Activated T-helper 2 cell treated with anti-CD3 and anti-CD28 coated beads, Interferon-gamma antibody, Interleukin-2, Interleukin-4, amounts not matched to agents 10 μg/mL and 5 μg/mL and 100 μg/mL, durations not matched to agents 14 hours and 24 hours and 36 hours (primary cell): ENCODE measurements at regions not wholly inside any gene's neighbourhood (a gene's known extent, or its start where the extent isn't known, plus 50 kb on each side); places are given as distances from the start of the nearest gene placed in this dataset.

Experiments
- DNase-seq: peaks from one replicate; pipeline ENCODE4 v3.0.0; 2021; ENCODE audit warnings: low spot score
- H3K27ac Mint-ChIP-seq: one replicate; pipeline ENCODE4 v1.8.0; 2021; ENCODE audit warnings: mixed read lengths
- H3K27me3 Mint-ChIP-seq: one replicate; pipeline ENCODE4 v1.8.0; 2021; ENCODE audit warnings: low read depth, mixed read lengths
- H3K36me3 Mint-ChIP-seq: one replicate; pipeline ENCODE4 v1.8.0; 2021; ENCODE audit warnings: low read depth, mixed read lengths
- H3K4me1 Mint-ChIP-seq: one replicate; pipeline ENCODE4 v1.8.0; 2021; ENCODE audit warnings: low read depth, mixed read lengths
- H3K4me3 Mint-ChIP-seq: one replicate; pipeline ENCODE4 v1.8.0; 2021; ENCODE audit warnings: low read depth, mild to moderate bottlenecking, moderate library complexity, mixed read lengths
- H3K9me3 Mint-ChIP-seq: one replicate; pipeline ENCODE4 v1.8.0; 2021; ENCODE audit warnings: mixed read lengths
- intact Hi-C: fragments of 100-400 bp; cut with micrococcal nuclease; formaldehyde crosslinking; loops from one replicate; pipeline ENCODE4 v1.15.1; 2023

- no peak overlapping the region for H3K4me3 Mint-ChIP-seq
- intact Hi-C loops, result no loop called here
- H3K27ac Mint-ChIP-seq, result no peak overlapping the region
Measured at GRCh38 chr13:29924482-29925350, 74.3 kb upstream of the UBL3 start.

GRCh38 chr13:29923554-29924481 lies 73.4 kb upstream of the UBL3 start:
- no peak overlapping the region for H3K4me3 Mint-ChIP-seq
- peaks cover 19% of the 10 kb centered on the region for H3K4me1 Mint-ChIP-seq
- peaks cover 7% of the 10 kb centered on the region for H3K27me3 Mint-ChIP-seq
- no peak for DNase-seq
- H3K27ac Mint-ChIP-seq, result no peak overlapping the region
- intact Hi-C loops, result no loop called here
- no peaks in the 10 kb centered on the region for H3K9me3 Mint-ChIP-seq
- H3K36me3 Mint-ChIP-seq, result no peaks in the 10 kb centered on the region

More at GRCh38 chr13:29924482-29925350, 74.3 kb upstream of the UBL3 start:
- Mint-ChIP-seq H3K36me3 (no peaks in the 10 kb centered on the region), H3K27me3 (peaks cover 10% of the 10 kb centered on the region), H3K4me1 (peaks cover 19% of the 10 kb centered on the region), H3K9me3 (no peaks in the 10 kb centered on the region)
- no peak for DNase-seq

GRCh38 chr13:29922896-29923295 lies 72.5 kb upstream of the UBL3 start:
- H3K27me3 Mint-ChIP-seq, result peaks cover 4% of the 10 kb centered on the region
- no peak for DNase-seq
- H3K27ac Mint-ChIP-seq, result no peak overlapping the region
- H3K4me3 Mint-ChIP-seq, result no peak overlapping the region
- H3K4me1 Mint-ChIP-seq, result peaks cover 19% of the 10 kb centered on the region
- intact Hi-C loops, result no loop called here
- H3K36me3 Mint-ChIP-seq, result no peaks in the 10 kb centered on the region
- H3K9me3 Mint-ChIP-seq, result no peaks in the 10 kb centered on the region

DNA sequence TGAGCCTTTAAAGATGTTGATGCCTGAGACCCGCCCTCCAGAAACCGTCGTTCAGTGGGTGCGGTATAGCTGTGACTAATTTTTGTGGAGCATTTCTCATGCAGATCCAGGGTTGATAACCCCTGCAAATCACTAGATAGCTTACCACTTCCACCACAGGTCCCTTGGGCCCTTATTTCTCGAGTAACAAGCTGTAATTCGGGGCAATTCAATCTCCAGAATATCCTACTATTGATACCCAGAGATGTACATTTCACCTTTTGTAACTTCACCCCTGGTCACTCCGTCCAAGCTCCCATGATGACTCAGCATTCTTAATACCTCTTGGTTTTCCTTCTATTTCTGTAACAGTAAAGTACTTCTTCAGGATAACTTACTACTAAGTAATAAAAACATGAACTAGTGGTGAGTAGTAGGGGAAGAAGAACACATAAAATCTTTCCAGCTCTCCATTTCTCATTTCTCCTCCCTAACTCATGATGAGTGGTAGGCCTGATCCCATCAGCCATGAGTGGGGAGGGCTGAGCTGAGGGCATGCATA lies 71.9 kb upstream of the UBL3 start:
- Mint-ChIP-seq H3K4me3 (no peak overlapping the region), H3K27ac (no peak overlapping the region), H3K4me1 (peaks cover 19% of the 10 kb centered on the region), H3K9me3 (no peaks in the 10 kb centered on the region), H3K36me3 (no peaks in the 10 kb centered on the region), H3K27me3 (peaks cover 4% of the 10 kb centered on the region)
- intact Hi-C loops, result no loop called here
- no peak for DNase-seq

DNA sequence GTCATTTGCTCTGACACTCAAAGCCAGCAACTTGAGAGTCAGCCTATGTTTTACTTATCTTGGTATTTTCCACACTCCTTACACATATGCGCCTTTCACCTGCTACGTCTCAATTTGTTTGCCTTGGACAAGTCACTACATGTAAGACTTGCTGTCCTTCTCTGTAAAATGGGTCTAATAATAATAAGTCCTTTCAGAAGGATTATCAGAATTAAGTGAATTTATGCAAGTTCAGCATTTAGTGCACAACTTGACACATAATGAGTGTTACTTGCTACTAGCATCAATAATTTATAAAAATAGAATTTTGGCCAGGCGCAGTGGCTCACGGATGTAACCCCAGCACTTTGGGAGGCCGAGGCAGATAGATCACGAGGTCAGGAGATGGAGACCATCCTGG lies 71.1 kb upstream of the UBL3 start:
- Mint-ChIP-seq H3K4me1 (peaks cover 19% of the 10 kb centered on the region), H3K9me3 (no peaks in the 10 kb centered on the region), H3K27ac (no peak overlapping the region), H3K4me3 (no peak overlapping the region), H3K27me3 (peaks cover 4% of the 10 kb centered on the region), H3K36me3 (no peaks in the 10 kb centered on the region)
- DNase-seq, result no peak
- intact Hi-C loops, result no loop called here

- Mint-ChIP-seq H3K27ac (no peak overlapping the region), H3K4me3 (no peak overlapping the region), H3K9me3 (no peaks in the 10 kb centered on the region), H3K27me3 (peaks cover 2% of the 10 kb centered on the region), H3K4me1 (peaks cover 10% of the 10 kb centered on the region), H3K36me3 (no peaks in the 10 kb centered on the region)
- intact Hi-C loops, result no loop called here
- no peak for DNase-seq
Measured at GRCh38 chr13:29920025-29920643, 69.7 kb upstream of the UBL3 start.

GRCh38 chr13:29918845-29919244 lies 68.4 kb upstream of the UBL3 start:
- H3K9me3 Mint-ChIP-seq, result no peaks in the 10 kb centered on the region
- H3K4me1 Mint-ChIP-seq, result peaks cover 6% of the 10 kb centered on the region
- peaks cover 2% of the 10 kb centered on the region for H3K27me3 Mint-ChIP-seq
- H3K27ac Mint-ChIP-seq, result no peak overlapping the region
- H3K36me3 Mint-ChIP-seq, result no peaks in the 10 kb centered on the region
- intact Hi-C loops, result no loop called here
- DNase-seq, result no peak
- no peak overlapping the region for H3K4me3 Mint-ChIP-seq

DNA sequence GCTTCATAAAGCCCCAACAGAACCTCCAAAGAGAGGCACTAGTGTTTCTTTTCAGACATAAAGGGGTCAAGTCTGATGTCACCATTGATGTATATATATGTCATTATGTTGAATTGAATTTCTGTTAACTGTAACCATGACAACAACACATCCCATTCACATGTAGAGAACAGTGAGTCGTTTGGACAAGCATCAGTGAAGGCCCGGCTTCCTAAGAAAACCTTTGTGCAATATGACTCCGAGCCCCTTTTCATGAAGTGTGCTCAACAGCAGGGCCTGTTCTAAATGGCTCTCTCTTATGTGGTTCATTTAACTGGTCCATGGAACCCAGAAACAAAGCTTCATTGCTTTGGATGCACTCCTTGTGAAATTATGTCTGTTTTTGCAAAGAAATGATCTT lies 67.2 kb upstream of the UBL3 start:
- Mint-ChIP-seq H3K36me3 (no peaks in the 10 kb centered on the region), H3K4me1 (peaks cover 2% of the 10 kb centered on the region), H3K27me3 (peaks cover 2% of the 10 kb centered on the region), H3K4me3 (no peak overlapping the region), H3K9me3 (no peaks in the 10 kb centered on the region), H3K27ac (no peak overlapping the region)
- DNase-seq, result no peak
- intact Hi-C loops, result no loop called here

DNA sequence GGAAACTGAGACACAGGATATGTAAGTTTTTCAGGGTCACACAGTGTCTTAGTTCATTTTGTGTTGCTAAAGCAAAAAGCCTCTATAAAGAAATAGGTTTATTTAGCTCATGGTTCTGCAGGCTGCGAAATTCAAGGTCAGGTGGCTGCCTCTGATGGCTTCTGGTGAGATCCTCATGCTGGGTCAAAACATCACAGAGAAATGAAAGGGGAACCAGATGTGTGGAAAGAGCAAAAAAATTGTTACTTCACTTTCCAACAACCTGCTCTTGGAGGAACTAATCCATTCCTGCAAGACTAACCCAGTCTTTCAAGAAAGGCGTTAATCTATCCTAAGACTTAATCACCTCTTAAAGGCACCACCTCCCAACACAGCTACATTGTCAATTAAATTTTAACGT lies 64.2 kb upstream of the UBL3 start:
- DNase-seq, result no peak
- intact Hi-C loops, result no loop called here
- Mint-ChIP-seq H3K4me3 (no peak overlapping the region), H3K36me3 (no peaks in the 10 kb centered on the region), H3K4me1 (no peaks in the 10 kb centered on the region), H3K27ac (no peak overlapping the region), H3K27me3 (peaks cover 2% of the 10 kb centered on the region), H3K9me3 (no peaks in the 10 kb centered on the region)

DNA sequence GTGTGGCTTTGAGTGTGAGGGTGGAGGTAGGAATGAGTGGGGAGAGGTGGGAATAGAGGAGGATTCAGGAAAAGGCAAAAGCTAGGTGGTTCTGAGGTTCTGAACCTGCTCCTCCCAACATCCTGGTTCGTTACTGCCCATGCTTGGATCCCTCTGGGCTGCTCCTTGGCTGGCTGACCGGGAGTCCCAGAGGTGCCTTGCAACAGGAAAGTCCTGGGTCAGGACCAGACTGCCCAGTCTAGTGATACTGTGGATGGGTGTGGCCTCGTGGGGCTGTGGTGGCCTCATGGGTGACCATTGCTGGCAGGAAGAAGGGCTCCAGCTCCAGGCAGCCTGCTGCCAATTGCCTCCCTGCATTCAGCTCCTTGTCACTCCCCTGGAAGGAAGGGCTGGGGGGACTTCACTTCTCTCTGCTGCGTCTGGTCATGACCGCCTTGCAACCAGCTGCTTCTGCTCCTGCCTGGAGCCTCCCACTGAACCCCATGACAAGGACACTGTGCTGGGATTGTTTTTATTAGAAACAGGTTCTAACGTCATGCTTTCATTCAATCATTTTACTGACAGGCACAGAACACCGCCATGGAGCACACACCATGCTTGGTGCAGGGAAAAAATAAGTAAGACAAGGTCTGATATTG lies 61.5 kb upstream of the UBL3 start:
- Mint-ChIP-seq H3K4me3 (no peak overlapping the region), H3K27me3 (peaks cover 2% of the 10 kb centered on the region), H3K4me1 (peaks cover 16% of the 10 kb centered on the region), H3K36me3 (no peaks in the 10 kb centered on the region), H3K9me3 (no peaks in the 10 kb centered on the region), H3K27ac (no peak overlapping the region)
- DNase-seq, result no peak
- intact Hi-C loops, result no loop called here

- peaks cover 17% of the 10 kb centered on the region for H3K4me1 Mint-ChIP-seq
- H3K36me3 Mint-ChIP-seq, result no peaks in the 10 kb centered on the region
- H3K4me3 Mint-ChIP-seq, result no peak overlapping the region
- H3K27me3 Mint-ChIP-seq, result no peaks in the 10 kb centered on the region
- no peak overlapping the region for H3K27ac Mint-ChIP-seq
- DNase-seq, result no peak
- intact Hi-C loops, result no loop called here
- no peaks in the 10 kb centered on the region for H3K9me3 Mint-ChIP-seq
Measured at GRCh38 chr13:29909975-29910674, 59.7 kb upstream of the UBL3 start.
